NCI-H2196 (cell line): ENCODE measurements at regions not wholly inside any gene's neighbourhood (a gene's known extent, or its start where the extent isn't known, plus 50 kb on each side); places are given as distances from the start of the nearest gene placed in this dataset.
"Not testable (repeated sequence)": the region's sequence is repeated elsewhere in the genome, so short reads cannot be mapped to it uniquely, and the experiment has no call there.

Experiments
- DNase-seq: peaks from one replicate; lab custom pipeline; 2025; ENCODE audit not compliant: unreplicated experiment; lab: John Stamatoyannopoulos, UW

DNA sequence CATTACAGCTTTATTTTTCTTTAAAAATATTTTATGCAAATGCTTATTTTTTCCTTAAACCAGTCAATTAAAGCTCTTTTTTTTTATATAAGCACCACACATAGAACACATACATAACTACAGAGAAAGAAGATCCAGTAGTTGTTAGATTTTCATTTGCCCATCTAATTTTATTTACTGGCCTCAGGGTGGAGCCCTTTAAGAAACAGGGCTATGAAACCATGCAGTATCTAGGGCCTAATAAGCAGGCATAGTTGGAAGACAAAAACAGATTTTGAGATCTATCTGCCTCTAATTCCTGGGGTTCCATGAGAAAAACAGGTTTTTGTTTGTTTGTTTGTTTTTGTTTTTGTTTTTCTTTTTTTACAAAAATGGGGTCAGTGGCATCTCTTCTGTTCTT, 120.6 kb downstream of the BCHE start:
- DNase-seq, result no peak

DNA sequence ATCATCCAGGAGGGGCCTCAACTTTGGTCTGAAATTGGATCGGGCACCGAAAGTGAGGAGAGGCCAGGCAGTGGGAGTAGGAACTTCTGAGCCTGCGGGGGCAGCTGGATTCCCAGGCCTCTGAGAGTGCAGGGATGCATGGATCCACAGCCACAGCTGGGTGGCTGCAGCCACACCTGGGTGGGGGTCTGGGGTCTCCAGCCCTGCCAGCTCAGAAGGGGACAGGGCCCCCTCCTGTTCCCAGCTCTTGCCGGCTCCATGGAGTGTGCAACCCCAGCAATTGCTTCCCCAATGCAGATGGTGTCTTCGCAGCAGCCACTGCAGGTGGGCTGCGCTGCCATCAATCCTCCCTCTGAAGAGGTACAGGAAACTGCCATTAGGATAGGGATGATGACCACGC, 123.7 kb downstream of the BCHE start:
- no peak for DNase-seq

GRCh38 chr3:165712382-165712781, 124.8 kb downstream of the BCHE start:
- no peak for DNase-seq

DNA sequence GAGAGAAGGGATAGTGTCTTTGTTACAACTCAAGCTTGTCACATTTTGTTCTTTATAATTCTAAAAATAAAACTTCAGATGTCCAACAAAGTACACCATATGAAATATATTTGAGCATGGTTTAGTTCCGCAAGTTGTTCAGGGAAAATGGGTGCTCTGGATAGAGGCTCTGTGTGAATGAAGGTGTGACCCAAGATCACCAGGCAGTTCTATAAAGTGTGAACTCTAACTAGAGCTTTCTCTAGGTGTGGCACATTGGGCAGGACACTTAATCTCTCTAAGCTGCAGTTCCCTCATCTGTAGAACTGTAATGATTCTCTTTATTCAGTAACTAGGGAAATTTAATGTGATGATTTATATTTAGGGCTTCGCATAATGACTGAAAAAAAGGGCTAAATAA, 139.3 kb downstream of the BCHE start:
- no peak for DNase-seq

DNA sequence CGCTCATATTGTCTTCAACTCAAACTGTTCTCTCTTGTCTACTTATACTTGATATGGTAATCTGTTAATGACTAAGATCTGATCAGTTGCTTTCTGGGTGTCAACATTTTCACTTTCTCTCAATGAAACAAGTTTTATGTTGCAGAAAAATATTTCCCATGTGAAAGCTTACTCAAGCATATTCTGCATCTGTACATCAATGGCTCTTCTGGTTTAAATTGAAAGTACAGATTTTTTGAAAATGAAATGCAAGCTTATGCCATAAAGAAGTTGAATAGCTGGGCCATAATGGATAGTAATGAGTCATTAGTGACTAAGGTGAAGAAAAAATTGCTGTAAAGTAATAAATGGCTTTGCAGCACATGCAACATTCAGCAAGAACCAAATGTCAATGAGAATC, 140.7 kb downstream of the BCHE start:
- no peak for DNase-seq

GRCh38 chr3:165683947-165684346, 153.3 kb downstream of the BCHE start:
- DNase-seq, result no peak

- no peak for DNase-seq
Observed at GRCh38 chr3:165682734-165683133, 154.5 kb downstream of the BCHE start.

- no peak for DNase-seq
Observed at GRCh38 chr3:165669967-165670366, 167.3 kb downstream of the BCHE start.

- DNase-seq, result no peak
Observed at GRCh38 chr3:165669504-165669903, 167.7 kb downstream of the BCHE start.

DNA sequence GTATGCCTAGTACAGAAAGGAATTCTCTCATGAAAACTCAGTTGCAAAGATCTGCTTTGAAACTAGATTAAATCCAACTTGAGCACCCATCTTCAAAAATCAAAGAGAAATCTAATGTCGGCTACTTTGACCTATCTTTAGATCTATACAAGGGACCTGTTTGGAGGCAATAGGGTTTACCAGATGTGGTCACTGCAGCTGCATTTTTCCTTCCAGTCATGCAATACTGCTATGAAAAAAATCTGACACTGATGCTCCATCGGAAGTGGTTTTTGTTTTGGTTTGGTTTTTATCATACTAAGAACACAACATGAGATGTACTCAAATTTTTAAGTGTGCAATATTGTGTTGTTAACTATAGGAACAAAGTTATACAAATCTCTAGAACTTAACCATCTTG, 169.5 kb downstream of the BCHE start:
- DNase-seq, result no peak

DNA sequence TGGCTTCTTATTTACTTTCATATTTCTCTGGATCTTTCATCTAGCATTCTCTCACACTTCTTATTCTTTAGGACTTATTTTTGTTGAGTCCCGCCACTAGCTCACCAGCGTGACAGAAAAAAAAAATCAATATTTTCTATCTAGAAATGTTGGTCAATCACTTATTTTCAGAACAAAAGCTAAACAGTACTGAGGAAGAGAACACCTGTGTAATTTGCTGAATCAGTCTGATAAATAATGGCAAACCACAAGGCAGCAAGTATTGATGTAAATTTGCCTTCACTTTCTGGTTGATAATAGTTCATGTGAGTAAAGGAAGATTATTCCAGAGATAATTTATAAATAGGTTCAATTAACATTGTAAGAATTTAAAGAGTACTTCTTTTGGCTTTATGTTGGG, 179.2 kb downstream of the BCHE start:
- no peak for DNase-seq

- no peak for DNase-seq
Observed at GRCh38 chr3:165653130-165653778, 184.0 kb downstream of the BCHE start.

DNA sequence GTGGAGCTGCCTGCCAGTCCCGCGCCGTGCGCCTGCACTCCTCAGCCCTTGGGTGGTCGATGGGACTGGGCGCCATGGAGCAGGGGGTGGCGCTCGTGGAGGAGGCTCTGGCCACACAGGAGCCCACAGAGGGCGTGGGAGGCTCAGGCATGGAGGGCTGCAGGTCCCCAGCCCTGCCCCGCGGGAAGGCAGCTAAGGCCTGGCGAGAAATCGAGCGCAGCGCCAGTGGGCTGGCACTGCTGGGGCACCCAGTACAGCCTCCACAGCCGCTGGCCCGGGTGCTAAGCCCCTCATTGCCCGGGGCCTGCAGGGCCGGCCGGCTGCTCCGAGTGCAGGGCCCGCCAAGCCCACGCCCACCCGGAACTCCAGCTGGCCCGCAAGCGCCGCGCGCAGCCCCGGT, 187.9 kb downstream of the BCHE start:
- DNase-seq, result not testable (repeated sequence)

DNA sequence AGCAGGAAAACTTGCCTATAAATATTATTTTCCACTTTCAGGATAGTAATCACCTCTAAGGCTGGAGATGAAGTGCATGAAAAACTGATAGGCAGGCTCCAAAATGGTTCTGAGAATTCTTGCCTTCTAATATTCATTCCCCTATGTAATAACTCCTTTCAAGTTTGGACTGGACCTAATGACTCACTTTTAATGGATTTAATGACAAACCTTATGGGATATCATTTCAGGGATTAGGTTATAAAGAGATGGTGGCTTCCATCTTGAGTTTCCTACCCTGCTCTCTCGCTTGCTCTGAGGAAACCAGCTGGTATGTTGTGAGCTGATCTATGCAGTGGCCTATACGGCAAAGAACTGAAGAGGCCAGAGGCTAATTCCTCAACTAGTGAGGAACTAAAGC, 192.0 kb downstream of the BCHE start:
- no peak for DNase-seq

GRCh38 chr3:165644331-165644730, 192.9 kb downstream of the BCHE start:
- DNase-seq, result no peak

GRCh38 chr3:165643425-165643824, 193.8 kb downstream of the BCHE start:
- no peak for DNase-seq

DNA sequence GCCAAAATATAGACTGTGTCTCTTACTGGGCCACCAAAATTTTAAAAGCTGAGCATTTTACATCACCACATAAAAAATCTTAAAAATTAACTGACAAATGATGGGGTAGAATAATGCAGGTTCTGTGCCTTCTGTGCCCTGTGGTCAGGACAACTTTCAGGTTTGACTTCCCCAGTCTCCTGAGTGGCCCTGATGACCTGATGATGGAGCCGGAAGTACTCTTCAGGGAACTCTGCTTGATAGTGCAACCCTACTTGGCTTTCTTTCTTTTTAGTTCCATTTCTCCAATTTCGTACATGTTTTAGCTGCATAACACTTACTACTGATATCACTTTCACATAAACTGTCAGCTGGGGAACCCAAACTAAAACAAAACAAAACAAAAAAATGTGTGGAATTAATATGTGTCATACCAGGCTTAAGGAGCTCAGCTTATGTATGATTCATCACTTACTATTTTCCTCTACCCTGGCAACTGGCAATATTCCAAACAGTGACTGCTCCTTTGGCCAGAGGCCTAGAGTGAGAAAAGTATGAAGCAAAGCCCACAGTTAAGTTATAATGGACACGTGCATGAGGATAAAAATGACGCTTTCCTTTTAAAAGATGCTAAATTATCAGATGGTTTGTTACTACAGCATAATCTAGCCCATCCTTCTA, 194.3 kb downstream of the BCHE start:
- DNase-seq, result peak; percentile 35

DNA sequence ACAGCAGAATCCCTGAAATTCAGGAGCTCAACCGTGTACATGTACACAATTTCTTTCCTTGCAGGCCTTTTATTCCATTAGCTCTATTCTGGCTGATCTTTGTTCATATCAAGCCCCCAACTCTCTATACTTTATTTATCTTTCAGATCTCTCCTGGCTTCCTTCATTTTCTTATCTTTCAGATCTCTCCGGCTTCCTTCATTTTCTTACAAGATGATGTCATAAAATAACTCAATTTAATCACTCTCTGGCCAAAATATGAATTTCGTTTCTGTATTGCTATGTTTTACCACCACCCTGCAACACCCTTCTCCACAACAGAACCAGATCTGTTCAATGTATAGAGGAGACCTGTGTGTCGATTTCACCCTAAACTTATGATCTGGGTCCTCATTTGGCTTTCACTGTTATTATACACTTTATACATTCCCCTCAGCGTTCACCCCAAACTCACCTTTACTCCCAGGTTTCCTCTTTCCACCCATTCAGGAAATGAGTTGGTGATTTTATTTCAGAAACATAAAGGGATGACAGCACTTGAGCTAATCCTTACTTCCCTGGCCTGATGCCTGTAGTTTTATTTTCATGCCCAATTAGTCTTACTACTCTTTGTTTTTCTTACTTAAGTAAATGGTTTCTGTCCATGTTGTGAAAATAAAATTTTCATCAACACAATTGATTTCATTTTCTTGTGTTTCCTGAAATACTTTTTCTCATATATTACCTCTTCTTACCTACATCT, 195.5 kb downstream of the BCHE start:
- DNase-seq, result no peak

DNA sequence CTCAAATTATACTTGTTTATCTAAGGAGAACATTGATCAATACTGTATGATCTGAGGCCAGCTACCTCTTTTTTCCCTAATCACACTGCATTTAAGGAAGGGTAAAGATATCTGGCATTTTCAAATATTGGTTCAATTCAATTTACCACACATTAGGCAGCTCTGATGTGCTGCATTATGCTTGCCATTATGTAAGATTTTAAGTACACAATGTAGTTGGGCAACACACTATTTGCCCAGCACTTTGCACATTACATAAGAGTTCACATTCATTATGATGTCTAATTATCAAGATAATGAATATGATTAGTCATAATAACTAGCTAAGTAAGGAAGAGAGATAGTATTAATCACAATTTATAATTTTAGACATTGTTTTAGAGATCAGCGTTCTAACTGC, 196.3 kb downstream of the BCHE start:
- DNase-seq, result no peak

GRCh38 chr3:165640031-165640430, 197.2 kb downstream of the BCHE start:
- DNase-seq, result no peak

- DNase-seq, result no peak
Observed at GRCh38 chr3:165638034-165638433, 199.2 kb downstream of the BCHE start.

DNA sequence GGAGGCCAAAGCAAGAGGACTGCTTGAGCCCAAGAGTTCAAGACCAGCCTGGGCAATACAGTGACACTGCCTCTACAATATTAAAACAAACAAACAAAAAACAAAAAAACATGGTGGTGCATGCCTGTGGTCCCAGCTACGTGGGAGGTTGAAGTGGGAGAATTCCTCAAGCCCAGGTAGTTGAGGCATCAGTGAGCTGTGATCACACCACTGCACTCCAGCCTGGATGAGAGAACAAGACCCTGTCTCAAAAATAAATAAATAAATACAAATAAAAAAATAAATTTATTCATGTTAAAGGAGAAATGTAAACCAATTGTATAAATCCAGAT, 200.6 kb downstream of the BCHE start:
- no peak for DNase-seq
